Stimulated activated CD4-positive, alpha-beta T cell treated with anti-CD3 and anti-CD28 coated beads, Interleukin-12 subunit alpha, Interleukin-12 subunit beta, amount 100 ng/mL, for 4 hours (primary cell): ENCODE measurements at regions not wholly inside any gene's neighbourhood (a gene's known extent, or its start where the extent isn't known, plus 50 kb on each side); places are given as distances from the start of the nearest gene placed in this dataset.
"Not testable (repeated sequence)": the region's sequence is repeated elsewhere in the genome, so short reads cannot be mapped to it uniquely, and the experiment has no call there.

ENCODE experiments used
- DNase-seq: peaks from one replicate; pipeline ENCODE4 v3.0.0-alpha.2; 2020

- no peak for DNase-seq
Observed at GRCh38 chr15:70240082-70240481, 142.4 kb upstream of the TLE3 start.

DNA sequence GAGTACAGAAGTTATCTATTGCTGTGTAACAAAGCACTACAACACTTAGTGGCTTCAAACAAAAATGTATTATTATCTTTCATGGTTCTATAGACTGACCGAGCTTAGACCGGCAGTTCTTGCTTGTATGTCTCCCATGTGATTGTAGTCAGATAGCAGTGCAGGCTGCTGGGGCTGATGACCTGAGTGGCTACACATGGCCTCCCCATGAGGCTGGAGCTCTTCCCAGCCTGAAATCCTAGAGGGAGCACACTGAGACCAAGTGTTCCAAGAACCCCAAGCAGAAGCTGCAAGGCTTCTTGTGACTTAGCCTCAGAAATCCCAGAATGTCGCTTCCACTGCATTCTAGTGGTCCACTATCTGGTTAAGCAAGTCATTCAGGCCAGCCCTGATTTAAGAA is 141.2 kb upstream of the TLE3 start:
- no peak for DNase-seq

DNA sequence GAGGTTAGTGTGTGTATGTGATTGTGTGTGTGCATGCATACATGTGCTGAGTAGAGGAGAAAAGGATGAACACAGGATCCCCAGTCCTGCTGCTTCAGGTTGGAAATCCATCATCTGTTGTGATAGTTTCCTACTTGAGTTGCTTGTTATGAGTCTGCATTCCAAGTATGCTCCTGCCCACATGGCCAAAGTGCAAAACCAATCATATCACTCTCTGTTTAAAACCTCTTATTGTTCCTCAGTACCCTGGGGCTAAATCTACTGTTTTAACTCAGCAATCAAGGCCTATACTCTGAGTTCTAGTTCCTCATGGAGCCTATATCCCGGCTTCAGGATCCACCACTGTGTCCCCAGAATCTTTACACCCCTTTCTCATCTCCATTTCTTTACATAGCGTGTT is 139.9 kb upstream of the TLE3 start:
- no peak for DNase-seq

DNA sequence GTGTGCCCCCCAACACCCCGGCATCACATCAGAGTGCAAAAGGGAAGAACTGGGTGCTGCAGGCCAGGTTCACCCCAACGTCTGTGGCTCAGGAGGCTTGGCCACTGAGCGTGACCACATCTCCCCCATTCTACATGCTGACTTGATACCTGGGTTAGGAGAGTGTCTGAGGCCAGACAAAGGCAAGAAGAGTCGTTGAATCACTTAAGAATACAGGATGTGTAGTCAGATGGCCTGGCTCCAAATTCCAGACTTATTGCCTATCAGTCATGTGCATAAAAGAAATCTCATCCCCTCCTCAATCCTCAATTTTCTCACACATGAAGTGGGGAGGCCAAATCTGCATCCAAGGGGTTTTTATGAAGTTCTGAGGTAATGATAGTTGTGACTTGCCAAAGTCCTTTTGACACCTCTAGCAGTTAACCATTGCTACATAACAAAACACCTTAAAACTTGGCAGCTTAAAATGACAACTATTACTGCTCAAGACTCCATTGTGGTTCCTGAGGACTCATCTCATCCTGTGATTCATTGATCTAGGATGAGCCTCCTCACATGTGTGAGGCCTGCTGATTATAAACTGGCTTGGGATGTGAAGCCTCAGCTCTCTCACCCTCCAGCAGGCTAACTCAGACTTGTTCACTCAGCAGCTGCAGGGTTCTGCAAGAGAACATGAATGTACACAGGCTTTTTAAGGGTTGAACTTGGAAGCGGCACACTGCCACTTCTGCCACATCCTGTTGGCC is 138.8 kb upstream of the TLE3 start:
- no peak for DNase-seq

GRCh38 chr15:70235347-70235746 is 137.6 kb upstream of the TLE3 start:
- DNase-seq, result no peak

DNA sequence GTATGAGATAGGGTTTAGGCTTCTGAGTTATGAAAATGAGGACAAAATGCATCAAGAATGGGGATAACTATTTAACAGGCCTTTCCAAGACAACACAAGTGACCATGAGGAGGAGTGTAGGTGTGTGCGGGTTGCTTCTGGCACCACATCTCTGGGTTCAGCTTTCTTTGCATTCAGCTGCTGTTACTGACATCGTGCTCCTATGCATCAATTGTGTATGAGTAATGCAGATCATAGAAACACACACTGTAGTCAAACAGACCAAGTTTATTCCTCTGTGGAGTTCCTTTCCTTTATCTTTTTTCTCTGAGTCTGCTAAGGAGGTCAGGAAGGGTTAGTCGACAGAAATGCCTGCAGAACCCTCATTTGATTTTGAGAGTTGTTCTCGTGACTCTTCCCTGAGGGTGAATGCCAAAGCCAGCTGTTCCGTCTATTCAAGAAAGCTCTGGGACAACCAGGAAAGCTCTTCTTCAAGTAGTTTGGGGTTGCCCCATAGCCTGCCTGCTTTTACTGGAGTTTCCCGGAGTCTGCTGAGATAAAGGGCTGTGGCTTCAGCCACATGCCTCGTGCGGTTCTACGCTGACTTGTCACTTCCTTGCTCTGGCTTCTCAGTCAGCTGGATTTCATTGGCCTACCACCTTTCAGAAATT is 136.7 kb upstream of the TLE3 start:
- no peak for DNase-seq

- no peak for DNase-seq
Observed at GRCh38 chr15:70231484-70231883, 133.8 kb upstream of the TLE3 start.

- DNase-seq, result not testable (repeated sequence)
Observed at GRCh38 chr15:70227918-70228317, 130.2 kb upstream of the TLE3 start.

GRCh38 chr15:70227147-70227546 is 129.4 kb upstream of the TLE3 start:
- DNase-seq, result no peak

DNA sequence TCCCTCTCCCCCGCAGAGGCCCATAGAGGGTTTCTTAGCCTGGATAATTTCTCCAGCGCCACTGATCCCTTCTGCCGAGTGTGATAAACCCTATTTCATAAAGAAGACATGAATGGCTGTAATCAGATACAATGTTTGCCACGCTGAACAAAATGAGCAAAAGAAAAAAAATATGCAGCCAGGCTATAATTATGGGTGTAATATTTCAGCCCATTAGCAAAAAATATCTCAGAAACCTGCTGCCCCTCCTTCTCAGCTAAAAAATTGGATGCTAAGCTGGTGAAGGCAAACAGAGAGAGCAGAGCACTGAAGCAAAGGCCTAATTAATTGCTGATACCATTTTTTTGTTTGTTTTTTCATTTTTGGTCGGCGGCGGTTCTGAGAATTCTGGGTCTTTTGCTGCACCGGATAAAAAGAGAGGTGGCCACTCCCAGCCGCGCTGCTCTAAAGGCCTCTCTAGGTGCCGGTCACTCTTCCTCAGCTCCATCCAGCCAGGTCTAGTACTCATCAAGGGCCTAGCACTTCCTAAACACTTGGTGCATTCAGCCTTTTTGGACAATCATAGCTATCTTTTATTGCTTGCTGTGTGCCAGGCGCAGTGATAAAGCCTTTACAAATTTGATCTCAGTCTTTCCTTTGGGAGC is 128.7 kb upstream of the TLE3 start:
- DNase-seq, result no peak

GRCh38 chr15:70225416-70225815 is 127.7 kb upstream of the TLE3 start:
- DNase-seq, result no peak

DNA sequence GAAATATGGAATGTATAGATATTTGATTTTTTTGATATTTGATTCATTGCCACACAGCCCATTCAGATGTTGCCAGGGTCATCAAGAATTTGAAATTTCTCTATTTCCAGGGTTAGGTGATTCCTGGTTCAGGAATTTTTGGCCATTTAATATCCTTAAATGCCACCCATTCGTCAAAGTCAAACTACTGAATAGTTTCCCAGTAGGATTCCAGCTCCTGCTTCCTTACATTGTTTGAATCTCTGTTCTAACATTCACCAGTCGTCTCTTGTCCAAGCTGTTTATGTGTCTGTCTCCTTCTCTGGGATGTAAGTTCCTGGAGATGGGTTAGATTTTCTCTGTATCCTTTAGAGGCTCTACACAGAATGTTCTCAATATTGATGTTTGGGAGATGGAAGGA is 124.9 kb upstream of the TLE3 start:
- DNase-seq, result no peak

DNA sequence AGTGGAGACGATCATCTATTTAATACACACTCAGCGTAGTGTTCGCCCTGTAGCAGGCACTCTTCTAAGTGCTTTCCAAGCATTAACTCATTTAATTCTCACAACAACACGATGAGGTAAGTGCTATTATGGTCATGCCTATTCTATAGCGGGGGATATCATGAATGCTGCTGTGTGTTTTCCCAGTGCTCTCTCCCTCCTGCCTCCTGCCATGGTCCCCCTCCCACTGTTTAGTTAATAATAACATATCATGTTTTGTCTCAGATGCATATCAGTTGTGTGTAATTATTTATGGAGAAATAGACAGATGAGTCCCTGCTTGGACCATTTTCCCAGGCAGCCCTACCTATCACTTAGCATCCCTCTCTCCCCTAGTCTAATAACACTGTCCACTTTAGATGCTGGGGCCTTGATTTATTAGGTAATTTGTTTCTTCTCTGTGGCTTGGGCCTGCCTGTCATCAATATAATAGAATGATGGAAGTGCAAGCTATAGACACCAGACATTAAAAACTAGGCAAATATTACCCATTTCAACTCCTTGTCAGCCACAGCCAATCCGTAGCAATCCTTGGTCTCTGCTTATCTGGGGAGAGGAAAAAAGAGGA is 122.9 kb upstream of the TLE3 start:
- no peak for DNase-seq

- DNase-seq, result no peak
Observed at GRCh38 chr15:70219966-70220365, 122.2 kb upstream of the TLE3 start.

DNA sequence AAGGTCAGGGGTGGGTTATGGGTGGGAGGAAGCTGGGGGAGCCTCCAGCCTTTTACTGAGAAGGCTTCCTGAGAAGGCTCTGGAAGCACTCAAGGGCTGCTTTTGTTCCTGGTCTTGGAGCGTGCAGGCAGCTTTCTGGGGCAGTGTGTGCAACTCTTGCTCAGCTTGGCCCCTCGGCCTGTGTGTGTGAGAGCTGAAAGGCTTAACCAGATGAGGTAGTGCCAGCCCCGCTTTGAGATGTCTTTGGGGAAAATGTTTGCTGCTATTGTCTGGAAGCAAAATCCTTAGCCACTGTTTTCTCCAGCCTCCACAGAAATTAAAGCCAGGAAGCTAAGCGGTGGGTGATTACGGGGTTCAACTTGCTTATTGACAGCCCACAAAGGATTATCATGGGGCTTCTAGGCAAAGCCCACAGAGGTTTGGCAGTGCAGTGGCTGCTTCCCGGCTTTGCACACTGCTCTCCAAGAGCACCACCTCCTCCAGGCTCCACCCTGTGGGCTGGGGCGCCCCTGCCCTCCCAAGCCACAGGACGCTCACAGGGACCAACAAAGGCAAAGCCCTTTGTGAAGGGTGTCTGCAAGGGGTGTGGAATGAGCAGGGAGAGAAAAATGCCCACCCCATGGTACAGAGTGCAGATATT is 121.7 kb upstream of the TLE3 start:
- no peak for DNase-seq

GRCh38 chr15:70217226-70218160 is 119.8 kb upstream of the TLE3 start:
- DNase-seq, result no peak

- no peak for DNase-seq
Observed at GRCh38 chr15:70215951-70216350, 118.2 kb upstream of the TLE3 start.

GRCh38 chr15:70214941-70215635 is 117.4 kb upstream of the TLE3 start:
- no peak for DNase-seq

GRCh38 chr15:70214276-70214675 is 116.6 kb upstream of the TLE3 start:
- DNase-seq, result no peak

- no peak for DNase-seq
Observed at GRCh38 chr15:70213794-70214193, 116.1 kb upstream of the TLE3 start.

DNA sequence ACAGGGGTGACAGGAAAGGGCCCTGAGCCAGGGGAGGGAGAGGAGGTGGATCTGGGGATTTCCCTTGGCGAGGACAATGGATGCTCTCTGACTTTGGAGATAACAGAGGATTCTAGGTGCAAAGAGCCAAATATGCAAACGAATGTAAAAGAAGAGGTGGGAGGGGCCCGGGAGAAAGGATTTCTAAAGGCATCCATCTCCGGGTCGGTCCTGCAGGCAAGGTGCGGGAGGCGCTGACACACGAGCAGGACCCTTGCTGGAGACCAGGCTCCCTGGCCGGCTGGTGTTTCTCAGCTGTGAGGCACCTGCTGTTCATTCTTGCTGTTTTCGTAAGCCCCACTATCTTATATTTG is 115.2 kb upstream of the TLE3 start:
- no peak for DNase-seq
